HFFc6 (cell line): ENCODE measurements at regions not wholly inside any gene's neighbourhood (a gene's known extent, or its start where the extent isn't known, plus 50 kb on each side); places are given as distances from the start of the nearest gene placed in this dataset.
"Not testable (repeated sequence)": the region's sequence is repeated elsewhere in the genome, so short reads cannot be mapped to it uniquely, and the experiment has no call there.

Experiments
- DNase-seq: peaks from one replicate; pipeline ENCODE4 v3.0.0-alpha.2; 2018
- H3K27ac Mint-ChIP-seq: 2 replicates; pipeline ENCODE4 v1.8.0; 2020; ENCODE audit warnings: mild to moderate bottlenecking, mixed read lengths
- H3K27me3 Mint-ChIP-seq: 2 replicates; pipeline ENCODE4 v1.8.0; 2021; ENCODE audit warnings: mild to moderate bottlenecking, moderate library complexity, mixed read lengths; ENCODE audit not compliant: insufficient read depth
- H3K36me3 Mint-ChIP-seq: 2 replicates; pipeline ENCODE4 v1.8.0; 2021; ENCODE audit warnings: low read depth, mixed read lengths
- H3K4me1 Mint-ChIP-seq: 2 replicates; pipeline ENCODE4 v1.8.0; 2020; ENCODE audit warnings: low read depth, mixed read lengths
- H3K4me3 Mint-ChIP-seq: 2 replicates; pipeline ENCODE4 v1.8.0; 2020; ENCODE audit warnings: mild to moderate bottlenecking, moderate library complexity, mixed read lengths
- H3K9me3 Mint-ChIP-seq: 2 replicates; pipeline ENCODE4 v1.8.0; 2020; ENCODE audit warnings: mild to moderate bottlenecking, mixed read lengths
- TF ChIP-seq, protein P1 (sequence below): fragments of 200-600 bp; sonication (generic); IDR thresholded peaks from 2 replicates; pipeline ENCODE4 v1.5.0; 2021; ENCODE audit warnings: antibody characterized with exemption, mild to moderate bottlenecking

DNA sequence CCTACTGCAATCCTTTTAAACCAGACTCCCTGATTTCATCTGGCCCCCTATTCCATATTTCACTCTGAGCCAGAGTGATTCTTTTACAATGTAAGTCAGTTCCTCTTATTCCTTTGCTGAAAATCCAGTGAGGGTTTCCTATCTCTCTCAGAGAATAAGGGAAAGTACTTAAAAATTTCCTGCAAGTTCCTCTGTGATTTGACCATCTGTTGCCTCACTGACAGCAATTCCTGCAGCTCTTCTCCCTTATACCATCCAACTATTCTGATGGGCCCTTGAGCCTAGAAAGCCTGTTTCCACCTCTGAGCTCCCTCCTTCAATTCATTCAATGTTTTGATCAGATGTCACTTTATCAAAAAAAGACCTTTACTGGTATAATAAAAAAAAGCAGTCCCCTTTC, 317.1 kb upstream of the CCNH start:
- peaks cover 7% of the 10 kb centered on the region; the same call in 1 of the 2 replicates for H3K9me3 Mint-ChIP-seq
- TF ChIP-seq, protein P1, sequence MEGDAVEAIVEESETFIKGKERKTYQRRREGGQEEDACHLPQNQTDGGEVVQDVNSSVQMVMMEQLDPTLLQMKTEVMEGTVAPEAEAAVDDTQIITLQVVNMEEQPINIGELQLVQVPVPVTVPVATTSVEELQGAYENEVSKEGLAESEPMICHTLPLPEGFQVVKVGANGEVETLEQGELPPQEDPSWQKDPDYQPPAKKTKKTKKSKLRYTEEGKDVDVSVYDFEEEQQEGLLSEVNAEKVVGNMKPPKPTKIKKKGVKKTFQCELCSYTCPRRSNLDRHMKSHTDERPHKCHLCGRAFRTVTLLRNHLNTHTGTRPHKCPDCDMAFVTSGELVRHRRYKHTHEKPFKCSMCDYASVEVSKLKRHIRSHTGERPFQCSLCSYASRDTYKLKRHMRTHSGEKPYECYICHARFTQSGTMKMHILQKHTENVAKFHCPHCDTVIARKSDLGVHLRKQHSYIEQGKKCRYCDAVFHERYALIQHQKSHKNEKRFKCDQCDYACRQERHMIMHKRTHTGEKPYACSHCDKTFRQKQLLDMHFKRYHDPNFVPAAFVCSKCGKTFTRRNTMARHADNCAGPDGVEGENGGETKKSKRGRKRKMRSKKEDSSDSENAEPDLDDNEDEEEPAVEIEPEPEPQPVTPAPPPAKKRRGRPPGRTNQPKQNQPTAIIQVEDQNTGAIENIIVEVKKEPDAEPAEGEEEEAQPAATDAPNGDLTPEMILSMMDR: no peak

DNA sequence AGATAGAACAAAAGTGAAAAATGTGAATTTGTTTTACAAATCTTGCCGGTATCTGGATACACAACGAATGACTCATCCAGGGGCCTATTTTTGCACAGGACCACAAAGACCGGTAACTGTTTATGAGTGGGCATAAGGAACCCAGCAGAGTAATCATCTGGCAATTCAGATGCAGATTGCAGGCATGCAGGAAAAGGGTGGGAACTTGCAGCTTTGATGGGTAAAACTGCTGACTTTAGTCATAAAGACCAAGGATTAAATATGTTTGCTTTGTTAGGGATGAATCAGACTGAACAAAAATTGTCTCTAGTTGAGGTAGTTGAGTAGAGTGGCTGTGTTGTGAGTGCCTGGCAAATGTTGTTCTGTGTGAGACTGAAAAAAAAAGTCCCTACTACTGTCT, 309.6 kb upstream of the CCNH start:
- DNase-seq: no peak
- Mint-ChIP-seq H3K9me3 (peaks cover 36% of the 10 kb centered on the region), H3K4me1 (no peaks in the 10 kb centered on the region), H3K4me3 (no peak overlapping the region), H3K36me3 (no peaks in the 10 kb centered on the region), H3K27ac (no peak overlapping the region), H3K27me3 (no peaks in the 10 kb centered on the region)
- TF ChIP-seq, protein P1: no peak

More for the DNA sequence above, 317.1 kb upstream of the CCNH start:
- Mint-ChIP-seq H3K4me1 (no peaks in the 10 kb centered on the region), H3K27ac (no peak overlapping the region), H3K36me3 (no peaks in the 10 kb centered on the region), H3K27me3 (no peaks in the 10 kb centered on the region), H3K4me3 (no peak overlapping the region)
- no peak for DNase-seq

DNA sequence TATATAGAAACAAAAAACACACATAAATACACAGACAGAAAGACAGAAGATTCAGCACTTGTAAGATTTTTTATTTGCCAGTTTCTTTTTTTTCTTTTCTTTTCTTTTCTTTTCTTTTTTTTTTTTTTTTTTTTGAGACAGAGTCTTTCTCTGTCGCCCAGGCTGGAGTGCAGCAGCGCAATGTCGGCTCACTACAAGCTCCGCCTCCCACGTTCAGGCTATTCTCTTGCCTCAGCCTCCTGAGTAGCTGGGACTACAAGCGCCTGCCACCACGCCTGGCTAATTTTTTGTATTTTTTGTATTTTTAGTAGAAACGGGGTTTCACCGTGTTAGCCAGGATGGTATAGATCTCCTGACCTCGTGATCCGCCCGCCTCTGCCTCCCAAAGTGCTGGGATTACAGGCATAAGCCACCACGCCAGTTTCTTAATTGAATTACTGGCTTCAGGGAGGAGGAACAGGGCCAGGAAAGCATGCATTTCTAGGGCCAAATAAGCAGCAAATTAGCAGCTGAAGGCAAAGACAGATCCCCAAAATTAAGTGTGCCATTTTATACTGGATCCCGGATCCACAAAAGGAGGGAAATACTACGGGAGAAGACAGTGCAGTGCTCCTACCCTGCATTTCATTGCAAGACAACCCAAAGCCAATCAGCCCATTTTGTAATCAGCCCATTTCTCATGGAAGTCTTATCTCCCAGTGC, 305.6 kb upstream of the CCNH start:
- H3K9me3 Mint-ChIP-seq: peaks cover 43% of the 10 kb centered on the region
- H3K27me3 Mint-ChIP-seq, H3K27ac Mint-ChIP-seq, H3K4me3 Mint-ChIP-seq, DNase-seq, H3K4me1 Mint-ChIP-seq, H3K36me3 Mint-ChIP-seq: not testable (repeated sequence)

DNA sequence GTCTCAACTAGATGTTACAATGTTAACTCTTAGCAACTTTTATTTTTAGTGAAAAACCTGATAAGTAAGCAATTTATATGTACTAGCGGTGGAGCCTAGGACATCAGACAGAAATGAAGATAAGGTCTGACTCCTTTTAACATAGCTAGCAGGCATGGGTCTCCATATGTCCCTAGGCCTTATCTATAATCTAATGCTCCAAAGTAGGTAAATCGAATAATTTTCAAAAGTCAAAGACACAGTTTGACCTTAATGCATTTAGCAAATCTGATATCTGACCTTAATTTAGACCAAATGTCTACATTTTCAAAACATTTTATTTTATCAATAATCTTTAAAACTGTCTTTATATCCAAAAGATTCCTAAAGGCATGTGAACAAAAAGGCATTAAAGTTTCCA, 305.0 kb upstream of the CCNH start:
- TF ChIP-seq, protein P1: no peak
- Mint-ChIP-seq H3K27ac (no peak overlapping the region), H3K27me3 (no peaks in the 10 kb centered on the region), H3K9me3 (peaks cover 45% of the 10 kb centered on the region), H3K36me3 (no peaks in the 10 kb centered on the region; the same call in 1 of the 2 replicates), H3K4me1 (no peaks in the 10 kb centered on the region), H3K4me3 (no peak overlapping the region)
- DNase-seq: no peak

DNA sequence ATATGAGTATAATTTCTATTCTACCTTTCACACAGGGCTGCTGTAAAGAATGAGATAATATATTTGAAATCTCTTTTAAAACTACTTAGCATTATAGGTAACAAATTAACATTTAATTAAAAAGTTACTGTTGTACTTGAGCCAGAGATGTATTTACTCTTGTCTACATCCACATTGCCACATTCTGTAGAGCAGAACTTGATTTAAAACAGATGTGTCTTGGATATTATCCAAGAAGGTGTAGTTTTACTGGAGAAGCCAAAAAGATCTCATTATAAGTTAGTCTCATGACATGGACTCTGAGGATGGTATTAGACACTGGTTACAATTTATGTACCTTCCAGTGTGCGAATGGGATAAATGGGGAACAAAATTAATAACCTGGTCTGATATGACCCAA, 293.1 kb upstream of the CCNH start:
- Mint-ChIP-seq H3K4me3 (no peak overlapping the region), H3K27ac (no peak overlapping the region), H3K27me3 (no peaks in the 10 kb centered on the region), H3K9me3 (peaks cover 22% of the 10 kb centered on the region), H3K36me3 (no peaks in the 10 kb centered on the region), H3K4me1 (no peaks in the 10 kb centered on the region)
- DNase-seq: no peak
- TF ChIP-seq, protein P1: no peak

DNA sequence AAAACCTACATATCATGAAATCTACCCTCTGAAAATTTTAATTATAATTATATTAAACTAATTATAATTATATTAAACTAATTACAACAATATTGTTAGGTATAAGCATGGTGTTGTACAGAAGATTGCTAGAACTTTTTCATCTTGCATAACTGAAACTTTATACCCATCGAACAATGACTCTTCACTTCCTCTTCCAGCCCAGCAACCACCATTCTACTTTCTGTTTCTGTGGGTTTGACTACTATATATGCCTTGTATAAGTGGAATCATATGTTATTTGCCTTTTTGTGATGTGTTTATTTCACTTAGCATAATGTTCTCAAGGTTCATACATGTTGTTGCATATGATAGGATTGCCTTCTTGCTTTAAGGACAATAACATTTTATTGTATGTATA, 274.2 kb upstream of the CCNH start:
- TF ChIP-seq, protein P1: no peak
- H3K9me3 Mint-ChIP-seq: peaks cover 34% of the 10 kb centered on the region
- H3K4me1 Mint-ChIP-seq: no peaks in the 10 kb centered on the region
- DNase-seq: no peak
- no peak overlapping the region for H3K27ac Mint-ChIP-seq
- no peaks in the 10 kb centered on the region for H3K36me3 Mint-ChIP-seq
- H3K4me3 Mint-ChIP-seq: no peak overlapping the region
- no peaks in the 10 kb centered on the region for H3K27me3 Mint-ChIP-seq
